ENCODE measurements at regions not wholly inside any gene's neighbourhood (a gene's known extent, or its start where the extent isn't known, plus 50 kb on each side); places are given as distances from the start of the nearest gene placed in this dataset.

- Histone ChIP-seq H3K27ac (no peak overlapping the region), H3K36me3 (no peaks in the 10 kb centered on the region), H3K27me3 (no peaks in the 10 kb centered on the region), H3K9me3 (no peaks in the 10 kb centered on the region), H3K4me3 (no peak overlapping the region), H3K4me1 (no peaks in the 10 kb centered on the region)
- TF ChIP-seq, protein P1, sequence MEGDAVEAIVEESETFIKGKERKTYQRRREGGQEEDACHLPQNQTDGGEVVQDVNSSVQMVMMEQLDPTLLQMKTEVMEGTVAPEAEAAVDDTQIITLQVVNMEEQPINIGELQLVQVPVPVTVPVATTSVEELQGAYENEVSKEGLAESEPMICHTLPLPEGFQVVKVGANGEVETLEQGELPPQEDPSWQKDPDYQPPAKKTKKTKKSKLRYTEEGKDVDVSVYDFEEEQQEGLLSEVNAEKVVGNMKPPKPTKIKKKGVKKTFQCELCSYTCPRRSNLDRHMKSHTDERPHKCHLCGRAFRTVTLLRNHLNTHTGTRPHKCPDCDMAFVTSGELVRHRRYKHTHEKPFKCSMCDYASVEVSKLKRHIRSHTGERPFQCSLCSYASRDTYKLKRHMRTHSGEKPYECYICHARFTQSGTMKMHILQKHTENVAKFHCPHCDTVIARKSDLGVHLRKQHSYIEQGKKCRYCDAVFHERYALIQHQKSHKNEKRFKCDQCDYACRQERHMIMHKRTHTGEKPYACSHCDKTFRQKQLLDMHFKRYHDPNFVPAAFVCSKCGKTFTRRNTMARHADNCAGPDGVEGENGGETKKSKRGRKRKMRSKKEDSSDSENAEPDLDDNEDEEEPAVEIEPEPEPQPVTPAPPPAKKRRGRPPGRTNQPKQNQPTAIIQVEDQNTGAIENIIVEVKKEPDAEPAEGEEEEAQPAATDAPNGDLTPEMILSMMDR (IDR thresholded peaks at IDR 0.05), result no peak
- DNase-seq (ENCODE audit: low spot score in 2 of 2), result no peak
- intact Hi-C loops (cut with DNase I), result no loop called here
Observed at GRCh38 chr5:88490874-88491273, 222.2 kb upstream of the TMEM161B start.

DNA sequence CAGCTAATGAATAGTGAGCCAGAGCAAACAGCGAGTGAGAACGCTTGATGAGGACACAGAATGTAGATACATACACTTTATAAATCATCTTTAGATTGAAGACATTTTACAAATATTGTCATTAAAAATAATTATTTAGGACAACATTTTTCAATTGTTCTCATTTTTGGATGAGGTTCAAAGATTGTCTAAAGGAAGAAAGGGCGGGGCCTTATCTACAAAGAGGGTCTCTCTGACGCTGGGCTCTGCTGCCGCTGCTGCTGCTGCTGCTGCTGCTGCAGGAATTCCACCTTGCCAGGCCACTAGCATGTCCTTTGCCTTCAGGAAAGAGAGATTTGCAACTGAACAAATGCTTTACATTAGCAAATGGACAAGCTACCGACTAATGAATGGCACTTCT, 220.7 kb upstream of the TMEM161B start:
- Histone ChIP-seq H3K27ac (no peak overlapping the region), H3K36me3 (no peaks in the 10 kb centered on the region), H3K27me3 (no peaks in the 10 kb centered on the region), H3K9me3 (no peaks in the 10 kb centered on the region), H3K4me3 (no peak overlapping the region), H3K4me1 (no peaks in the 10 kb centered on the region)
- TF ChIP-seq, protein P1 (IDR thresholded peaks at IDR 0.05), result no peak
- intact Hi-C loops (cut with DNase I), result no loop called here
- no peak for DNase-seq (ENCODE audit: low spot score in 2 of 2)

- Histone ChIP-seq H3K36me3 (no peaks in the 10 kb centered on the region), H3K27ac (no peak overlapping the region), H3K4me3 (no peak overlapping the region), H3K27me3 (no peaks in the 10 kb centered on the region), H3K4me1 (no peaks in the 10 kb centered on the region), H3K9me3 (no peaks in the 10 kb centered on the region)
- DNase-seq (ENCODE audit: low spot score in 2 of 2), result no peak
- TF ChIP-seq, protein P1 (IDR thresholded peaks at IDR 0.05), result no peak
- intact Hi-C loops (cut with DNase I), result no loop called here
Observed at GRCh38 chr5:88488561-88488960, 219.9 kb upstream of the TMEM161B start.

DNA sequence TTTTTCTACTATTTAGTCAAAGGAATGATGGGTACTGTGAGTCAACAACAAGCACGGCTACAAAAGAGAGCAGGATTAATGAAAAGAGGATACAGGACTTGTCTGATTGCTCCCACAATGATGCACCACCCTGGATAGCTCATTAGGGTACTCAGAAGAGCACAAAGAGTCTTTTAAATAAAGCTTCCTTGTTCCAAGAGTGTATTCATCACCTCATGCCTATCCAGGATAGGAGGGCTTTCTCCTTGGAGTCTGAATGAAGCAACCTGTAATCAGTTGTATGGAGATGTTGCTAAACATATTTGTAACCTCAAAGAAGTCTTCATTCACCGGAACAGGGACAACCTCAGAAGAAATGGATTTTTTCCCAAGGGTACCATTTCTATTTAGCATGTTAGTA, 219.5 kb upstream of the TMEM161B start:
- intact Hi-C loops (cut with DNase I), result no loop called here

DNA sequence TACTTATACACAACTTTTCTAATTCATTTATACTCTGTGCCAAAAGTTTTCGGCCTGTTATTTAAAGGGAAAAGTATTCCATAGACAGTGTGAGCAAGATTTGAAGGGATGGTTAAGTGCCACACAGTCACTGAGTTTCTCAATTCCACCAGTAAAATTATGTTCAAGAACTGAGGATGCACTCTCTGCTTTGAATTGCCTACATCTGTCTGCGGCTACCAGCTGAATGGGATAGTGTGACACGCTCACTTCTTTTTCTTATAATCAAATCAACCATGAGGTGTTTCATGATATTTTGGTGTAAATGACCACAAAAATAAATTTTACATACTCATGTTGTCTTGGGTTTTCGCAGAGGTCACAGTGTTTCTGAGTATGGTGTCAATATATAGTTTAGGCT, 218.4 kb upstream of the TMEM161B start:
- intact Hi-C loops (cut with DNase I), result no loop called here
- Histone ChIP-seq H3K27ac (no peak overlapping the region), H3K27me3 (no peaks in the 10 kb centered on the region), H3K4me1 (no peaks in the 10 kb centered on the region), H3K9me3 (no peaks in the 10 kb centered on the region), H3K4me3 (no peak overlapping the region), H3K36me3 (no peaks in the 10 kb centered on the region)
- TF ChIP-seq, protein P1 (IDR thresholded peaks at IDR 0.05), result no peak
- no peak for DNase-seq (ENCODE audit: low spot score in 2 of 2)

More for the DNA sequence above, 219.5 kb upstream of the TMEM161B start:
- Histone ChIP-seq H3K4me1 (no peaks in the 10 kb centered on the region), H3K36me3 (no peaks in the 10 kb centered on the region), H3K9me3 (no peaks in the 10 kb centered on the region), H3K27ac (no peak overlapping the region), H3K4me3 (no peak overlapping the region), H3K27me3 (no peaks in the 10 kb centered on the region)
- TF ChIP-seq, protein P1 (IDR thresholded peaks at IDR 0.05), result no peak
- no peak for DNase-seq (ENCODE audit: low spot score in 2 of 2)

- no peaks in the 10 kb centered on the region for H3K9me3 ChIP-seq
- TF ChIP-seq, protein P1 (IDR thresholded peaks at IDR 0.05), result no peak
- H3K36me3 ChIP-seq, result no peaks in the 10 kb centered on the region
- no peak for DNase-seq (ENCODE audit: low spot score in 2 of 2)
- no peak overlapping the region for H3K4me3 ChIP-seq
- no peak overlapping the region for H3K27ac ChIP-seq
- no peaks in the 10 kb centered on the region for H3K4me1 ChIP-seq
- no peaks in the 10 kb centered on the region for H3K27me3 ChIP-seq
- intact Hi-C loops (cut with DNase I), result no loop called here
Observed at GRCh38 chr5:88486431-88486830, 217.8 kb upstream of the TMEM161B start.

Data from ascending aorta (tissue), 2 donors.